Spleen (tissue), 11 donors: ENCODE measurements at regions not wholly inside any gene's neighbourhood (a gene's known extent, or its start where the extent isn't known, plus 50 kb on each side); places are given as distances from the start of the nearest gene placed in this dataset.

ENCODE experiments used
- DNase-seq: peaks from one replicate; pipeline ENCODE4 v3.0.0-alpha.2; 2020
- H3K27ac ChIP-seq, 8 donors: fragments of 200-600 bp; sonication (generic) in 7 of 8; 1 replicate in 4 of 8; 2 replicates in 4 of 8; pipeline versions ENCODE4 v1.5.0 to v1.8.0; 2016 to 2021; ENCODE audit warnings: inconsistent platforms in 4 of 8, mild to moderate bottlenecking in 4 of 8, moderate library complexity in 1 of 8
- H3K27me3 ChIP-seq, 7 donors: fragments of 200-600 bp; sonication (generic) in 6 of 7; replicated peaks in 1 of 7; 1 replicate in 4 of 7; 2 replicates in 3 of 7; pipeline versions ENCODE4 v1.5.0 to v1.8.0; 2016 to 2021; ENCODE audit warnings: inconsistent platforms in 3 of 7, mild to moderate bottlenecking in 1 of 7
- H3K36me3 ChIP-seq, 6 donors: fragments of 200-600 bp; sonication (generic) in 5 of 6; 1 replicate in 4 of 6; 2 replicates in 2 of 6; pipeline versions ENCODE4 v1.5.0 to v1.8.0; 2016 to 2021; ENCODE audit warnings: inconsistent platforms in 2 of 6
- H3K4me1 ChIP-seq, 6 donors: fragments of 200-600 bp; sonication (generic) in 5 of 6; 1 replicate in 3 of 6; 2 replicates in 3 of 6; pipeline versions ENCODE4 v1.5.0 to v1.8.0; 2016 to 2021; ENCODE audit warnings: inconsistent platforms in 3 of 6
- H3K4me3 ChIP-seq, 8 donors: fragments of 200-600 bp; sonication (generic) in 7 of 8; 1 replicate in 4 of 8; 2 replicates in 4 of 8; pipeline versions ENCODE4 v1.5.0 to v1.8.0; 2016 to 2021; ENCODE audit warnings: inconsistent platforms in 4 of 8, mild to moderate bottlenecking in 4 of 8, moderate library complexity in 2 of 8
- H3K9me3 ChIP-seq, 8 donors: fragments of 200-600 bp; sonication (generic) in 7 of 8; 1 replicate in 4 of 8; 2 replicates in 4 of 8; pipeline versions ENCODE4 v1.5.0 to v1.8.0; 2016 to 2021; ENCODE audit warnings: inconsistent platforms in 4 of 8
- CTCF ChIP-seq, 11 experiments: fragments of 200-600 bp in 7 of 11; fragments of 450-650 bp in 4 of 11; sonication (generic) in 4 of 11; IDR thresholded peaks in 8 of 11; conservative IDR thresholded peaks in 3 of 11; 1 replicate in 7 of 11; 2 replicates in 4 of 11; pipeline versions ENCODE4 v1.4.0 to v1.8.0; 2016 to 2021; ENCODE audit warnings: antibody characterized with exemption in 11 of 11, inconsistent platforms in 4 of 11, mild to moderate bottlenecking in 1 of 11
- POLR2A ChIP-seq, 3 donors: fragments of 450-650 bp; IDR thresholded peaks; one replicate each; pipeline ENCODE4 v1.5.1; 2017; ENCODE audit warnings: antibody characterized with exemption in 3 of 3, mild to moderate bottlenecking in 1 of 3
- POLR2AphosphoS5 ChIP-seq, 3 donors: sonication (generic); formaldehyde crosslinking; IDR thresholded peaks; one replicate each; pipeline ENCODE4 v1.5.1; 2017; ENCODE audit warnings: antibody characterized with exemption in 3 of 3
- WGBS, 5 donors: extraction: QIAGEN DNeasy Blood & Tissue Kit in 3 of 5; methylation state at CpG; one replicate each; pipeline versions ENCODE4 v1.1.5 to v1.1.7; 2013 to 2018; 5-methylcytosine and 5-hydroxymethylcytosine counted together
- intact Hi-C: fragments of 100-400 bp; cut with DNase I; formaldehyde crosslinking; loops from one replicate; pipeline ENCODE4 v1.15.0; 2023; ENCODE audit warnings: low total_unique reads
- donor health status: healthy with polysubstance abuse.
- donor health status: DM: no; HTN: no; CAD: no; lungs with moderate emphysema.
- donor health status: DM: no; HTN: no; CAD: no.
- donor health status: Bipolar disorder and iron deficiency.
- donor health status: healthy.
- donor health status: DM: no; HTN: no; CAD: no.
- donor health status: DM: yes; HTN: yes; CAD: no.

GRCh38 chr5:56323505-56323904 is 90.4 kb upstream of the ANKRD55 start:
- Histone ChIP-seq H3K36me3 (no peaks in the 10 kb centered on the region), H3K4me1 (peaks cover under 1 to 37% (median 19%) of the 10 kb centered on the region in 6 donors), H3K27ac (no peak overlapping the region), H3K9me3 (no peaks in the 10 kb centered on the region), H3K4me3 (no peak overlapping the region), H3K27me3 (no peaks in the 10 kb centered on the region)
- DNase-seq: no peak
- 67 to 81% (median 72%) methylated on average over 2 of the region's 2 CpGs for WGBS, 5 donors
- intact Hi-C loops: no loop called here
- no peak for TF ChIP-seq CTCF (IDR thresholded peaks at IDR 0.05 in 8 of 11, conservative IDR thresholded peaks at IDR 0.05 in 3 of 11)
- no peak for TF ChIP-seq POLR2AphosphoS5 (IDR thresholded peaks at IDR 0.05)
- no peak for TF ChIP-seq POLR2A (IDR thresholded peaks at IDR 0.05)

- Histone ChIP-seq H3K27me3 (no peaks in the 10 kb centered on the region), H3K4me1 (peaks cover 3 to 37% (median 12%) of the 10 kb centered on the region in 6 donors), H3K27ac (no peak overlapping the region), H3K36me3 (no peaks in the 10 kb centered on the region), H3K9me3 (no peaks in the 10 kb centered on the region), H3K4me3 (no peak overlapping the region)
- intact Hi-C loops: no loop called here
- no peak for DNase-seq
- no peak for TF ChIP-seq POLR2AphosphoS5 (IDR thresholded peaks at IDR 0.05)
- no peak for TF ChIP-seq POLR2A (IDR thresholded peaks at IDR 0.05)
- no peak for TF ChIP-seq CTCF (IDR thresholded peaks at IDR 0.05 in 8 of 11, conservative IDR thresholded peaks at IDR 0.05 in 3 of 11)
- 82 to 98% (median 92%) methylated on average over 6 to 10 of the region's 10 CpGs for WGBS, 5 donors
Observed at GRCh38 chr5:56322592-56322991, 89.5 kb upstream of the ANKRD55 start.

GRCh38 chr5:56321236-56321881 is 88.2 kb upstream of the ANKRD55 start:
- H3K4me3 ChIP-seq: no peak overlapping the region
- intact Hi-C loops: no loop called here
- 82 to 93% (median 92%) methylated on average over 6 to 10 of the region's 10 CpGs for WGBS, 5 donors
- no peaks in the 10 kb centered on the region for H3K36me3 ChIP-seq
- no peak for TF ChIP-seq POLR2AphosphoS5 (IDR thresholded peaks at IDR 0.05)
- TF ChIP-seq POLR2A (IDR thresholded peaks at IDR 0.05): no peak
- no peak for TF ChIP-seq CTCF (IDR thresholded peaks at IDR 0.05 in 8 of 11, conservative IDR thresholded peaks at IDR 0.05 in 3 of 11)
- no peaks in the 10 kb centered on the region for H3K27me3 ChIP-seq
- H3K4me1 ChIP-seq: peaks cover 3 to 39% (median 9%) of the 10 kb centered on the region in 6 donors
- H3K9me3 ChIP-seq: no peaks in the 10 kb centered on the region
- H3K27ac ChIP-seq: no peak overlapping the region
- no peak for DNase-seq

- intact Hi-C loops: no loop called here
- Histone ChIP-seq H3K27ac (no peak overlapping the region), H3K4me3 (no peak overlapping the region), H3K4me1 (peaks cover 3 to 41% (median 9%) of the 10 kb centered on the region in 6 donors), H3K36me3 (no peaks in the 10 kb centered on the region), H3K9me3 (no peaks in the 10 kb centered on the region), H3K27me3 (no peaks in the 10 kb centered on the region)
- WGBS, 5 donors: 87 to 96% (median 90%) methylated on average over 3 of the region's 3 CpGs
- no peak for DNase-seq
- TF ChIP-seq POLR2A (IDR thresholded peaks at IDR 0.05): no peak
- TF ChIP-seq CTCF (IDR thresholded peaks at IDR 0.05 in 8 of 11, conservative IDR thresholded peaks at IDR 0.05 in 3 of 11): no peak
Observed at GRCh38 chr5:56320686-56321085, 87.6 kb upstream of the ANKRD55 start.
